Smooth muscle cell (in vitro differentiated cells): ENCODE measurements at regions not wholly inside any gene's neighbourhood (a gene's known extent, or its start where the extent isn't known, plus 50 kb on each side); places are given as distances from the start of the nearest gene placed in this dataset.
A peak's percentile ranks its signal among the peaks of the same experiment; 100 is the strongest.

ENCODE experiments used
- DNase-seq: peaks from one replicate; lab custom pipeline; 2025; ENCODE audit not compliant: unreplicated experiment; lab: John Stamatoyannopoulos, UW
- H2AFZ ChIP-seq: fragments of 200-600 bp; sonication (generic); 2 replicates; pipeline ENCODE4 v1.6.0; 2016; ENCODE audit warnings: antibody characterized with exemption, low read depth, mild to moderate bottlenecking
- H3F3A ChIP-seq: fragments of 200-600 bp; sonication (generic); 2 replicates; pipeline ENCODE4 v1.6.0; 2017; ENCODE audit warnings: antibody characterized with exemption, low read depth
- H3K27ac ChIP-seq: fragments of 200-600 bp; sonication (generic); 2 replicates; pipeline ENCODE4 v1.5.1; 2016; ENCODE audit warnings: low read depth, mild to moderate bottlenecking
- H3K27me3 ChIP-seq: fragments of 200-600 bp; sonication (generic); 2 replicates; pipeline ENCODE4 v1.6.1; 2016; ENCODE audit warnings: low read depth, mild to moderate bottlenecking
- H3K36me3 ChIP-seq: fragments of 200-600 bp; sonication (generic); 2 replicates; pipeline ENCODE4 v1.5.1; 2016; ENCODE audit warnings: low read depth
- H3K4me1 ChIP-seq: fragments of 200-600 bp; sonication (generic); 2 replicates; pipeline ENCODE4 v1.5.1; 2016; ENCODE audit warnings: low read depth
- H3K4me2 ChIP-seq: fragments of 200-600 bp; sonication (generic); 2 replicates; pipeline ENCODE4 v1.6.0; 2016; ENCODE audit warnings: mild to moderate bottlenecking
- H3K4me3 ChIP-seq: fragments of 200-600 bp; sonication (generic); 2 replicates; pipeline ENCODE4 v1.5.1; 2016; ENCODE audit warnings: mild to moderate bottlenecking
- H3K79me2 ChIP-seq: fragments of 200-600 bp; sonication (generic); 2 replicates; pipeline ENCODE4 v1.6.0; 2016; ENCODE audit warnings: low read depth, mild to moderate bottlenecking
- H3K9ac ChIP-seq: fragments of 200-600 bp; sonication (generic); 2 replicates; pipeline ENCODE4 v1.6.0; 2016; ENCODE audit warnings: low read depth
- H3K9me3 ChIP-seq: fragments of 200-600 bp; sonication (generic); replicated peaks from 2 replicates; pipeline ENCODE4 v1.5.1; 2016; ENCODE audit warnings: low read depth
- H4K20me1 ChIP-seq: fragments of 200-600 bp; sonication (generic); 2 replicates; pipeline ENCODE4 v1.6.0; 2016; ENCODE audit warnings: low read depth
- WGBS: methylation state at CpG from one replicate; pipeline ENCODE4 v1.1.7; 2016; ENCODE audit warnings: low lambda C conversion rate; 5-methylcytosine and 5-hydroxymethylcytosine counted together
- TF ChIP-seq, protein P1 (sequence below): fragments of 200-600 bp; sonication (generic); IDR thresholded peaks from 2 replicates; pipeline ENCODE4 v1.5.1; 2017; ENCODE audit warnings: borderline replicate concordance, mild to moderate bottlenecking, antibody characterized with exemption; ENCODE audit not compliant: insufficient read depth, poor library complexity, severe bottlenecking

- no peaks in the 10 kb centered on the region for H3K36me3 ChIP-seq
- H3K9me3 ChIP-seq, result no peaks in the 10 kb centered on the region
- no peak for DNase-seq
- no peaks in the 10 kb centered on the region for H3F3A ChIP-seq
- H4K20me1 ChIP-seq, result no peaks in the 10 kb centered on the region
- no peaks in the 10 kb centered on the region for H3K27me3 ChIP-seq
- no peak overlapping the region for H2AFZ ChIP-seq
- TF ChIP-seq, protein P1, sequence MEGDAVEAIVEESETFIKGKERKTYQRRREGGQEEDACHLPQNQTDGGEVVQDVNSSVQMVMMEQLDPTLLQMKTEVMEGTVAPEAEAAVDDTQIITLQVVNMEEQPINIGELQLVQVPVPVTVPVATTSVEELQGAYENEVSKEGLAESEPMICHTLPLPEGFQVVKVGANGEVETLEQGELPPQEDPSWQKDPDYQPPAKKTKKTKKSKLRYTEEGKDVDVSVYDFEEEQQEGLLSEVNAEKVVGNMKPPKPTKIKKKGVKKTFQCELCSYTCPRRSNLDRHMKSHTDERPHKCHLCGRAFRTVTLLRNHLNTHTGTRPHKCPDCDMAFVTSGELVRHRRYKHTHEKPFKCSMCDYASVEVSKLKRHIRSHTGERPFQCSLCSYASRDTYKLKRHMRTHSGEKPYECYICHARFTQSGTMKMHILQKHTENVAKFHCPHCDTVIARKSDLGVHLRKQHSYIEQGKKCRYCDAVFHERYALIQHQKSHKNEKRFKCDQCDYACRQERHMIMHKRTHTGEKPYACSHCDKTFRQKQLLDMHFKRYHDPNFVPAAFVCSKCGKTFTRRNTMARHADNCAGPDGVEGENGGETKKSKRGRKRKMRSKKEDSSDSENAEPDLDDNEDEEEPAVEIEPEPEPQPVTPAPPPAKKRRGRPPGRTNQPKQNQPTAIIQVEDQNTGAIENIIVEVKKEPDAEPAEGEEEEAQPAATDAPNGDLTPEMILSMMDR, result no peak
- WGBS, result 16% methylated on average over 2 of the region's 2 CpGs
- H3K27ac ChIP-seq, result peak overlapping the region; percentile 91
- no peak overlapping the region for H3K9ac ChIP-seq
- H3K4me3 ChIP-seq, result no peak overlapping the region
- no peaks in the 10 kb centered on the region for H3K4me1 ChIP-seq
- peak overlapping the region; percentile 49 for H3K4me2 ChIP-seq
- no peaks in the 10 kb centered on the region for H3K79me2 ChIP-seq
Measured at GRCh38 chr5:60334281-60334713, 365.7 kb downstream of the DEPDC1B start.

DNA sequence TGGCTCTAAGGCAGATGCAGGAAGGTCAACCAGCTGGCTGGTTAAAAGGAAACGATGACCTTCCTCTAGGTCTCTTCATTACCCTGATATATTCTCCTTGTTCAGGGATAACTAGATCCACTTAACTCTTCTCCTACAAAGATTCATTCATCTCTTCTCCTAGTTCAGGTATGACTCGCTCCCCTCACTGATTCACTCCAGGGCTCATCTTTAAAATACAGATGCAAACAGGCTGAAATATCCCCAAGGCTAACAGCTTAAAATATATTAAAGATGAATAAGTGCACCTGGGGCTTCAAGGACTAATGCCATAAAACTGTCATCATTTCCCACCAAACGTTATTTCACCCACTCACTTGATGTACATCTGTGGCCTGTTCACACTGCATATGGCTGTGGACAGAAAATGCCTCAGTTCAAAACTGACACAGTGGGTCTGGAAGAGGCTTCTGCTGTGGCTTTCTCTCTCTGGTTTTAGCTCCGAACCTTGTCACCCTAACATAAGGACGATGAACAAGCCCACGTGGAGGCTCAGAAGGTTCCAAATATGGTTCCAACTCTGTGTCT is 366.9 kb downstream of the DEPDC1B start:
- TF ChIP-seq, protein P1, result no peak
- Histone ChIP-seq H4K20me1 (no peaks in the 10 kb centered on the region), H3F3A (no peaks in the 10 kb centered on the region), H3K36me3 (no peaks in the 10 kb centered on the region), H3K9ac (peak overlapping the region; percentile 63), H2AFZ (no peak overlapping the region), H3K27me3 (no peaks in the 10 kb centered on the region), H3K4me1 (no peaks in the 10 kb centered on the region), H3K4me2 (peak overlapping the region; percentile 27), H3K9me3 (no peaks in the 10 kb centered on the region), H3K4me3 (no peak overlapping the region), H3K79me2 (no peaks in the 10 kb centered on the region), H3K27ac (peak overlapping the region; percentile 91)
- 52% methylated on average over 6 of the region's 6 CpGs for whole genome bisulfite sequencing
- no peak for DNase-seq

GRCh38 chr5:60332244-60333004 is 367.5 kb downstream of the DEPDC1B start:
- peak overlapping the region; percentile 27 for H3K4me2 ChIP-seq
- no peaks in the 10 kb centered on the region for H3F3A ChIP-seq
- peak overlapping the region; percentile 63 for H3K9ac ChIP-seq
- H3K27me3 ChIP-seq, result no peaks in the 10 kb centered on the region
- no peaks in the 10 kb centered on the region for H3K4me1 ChIP-seq
- no peak overlapping the region for H3K4me3 ChIP-seq
- no peaks in the 10 kb centered on the region for H3K79me2 ChIP-seq
- H3K27ac ChIP-seq, result peak overlapping the region; percentile 91
- no peaks in the 10 kb centered on the region for H4K20me1 ChIP-seq
- TF ChIP-seq, protein P1, result no peak
- H2AFZ ChIP-seq, result no peak overlapping the region
- H3K36me3 ChIP-seq, result no peaks in the 10 kb centered on the region
- WGBS, result 58% methylated on average over 2 of the region's 2 CpGs
- H3K9me3 ChIP-seq, result no peaks in the 10 kb centered on the region
- DNase-seq, result no peak

- no peaks in the 10 kb centered on the region for H3F3A ChIP-seq
- no peak overlapping the region for H3K4me2 ChIP-seq
- H3K9ac ChIP-seq, result no peak overlapping the region
- no peak overlapping the region for H3K4me3 ChIP-seq
- no peak overlapping the region for H2AFZ ChIP-seq
- no peak for DNase-seq
- no peak overlapping the region for H3K27ac ChIP-seq
- no peaks in the 10 kb centered on the region for H3K79me2 ChIP-seq
- H3K27me3 ChIP-seq, result no peaks in the 10 kb centered on the region
- H3K36me3 ChIP-seq, result no peaks in the 10 kb centered on the region
- no peaks in the 10 kb centered on the region for H3K9me3 ChIP-seq
- no peaks in the 10 kb centered on the region for H4K20me1 ChIP-seq
- peaks cover 2% of the 10 kb centered on the region for H3K4me1 ChIP-seq
- TF ChIP-seq, protein P1, result no peak
- WGBS, result 91% methylated on average over 3 of the region's 3 CpGs
Measured at GRCh38 chr5:60330236-60330635, 369.7 kb downstream of the DEPDC1B start.
